ENCODE measurements at regions not wholly inside any gene's neighbourhood (a gene's known extent, or its start where the extent isn't known, plus 50 kb on each side); places are given as distances from the start of the nearest gene placed in this dataset.

GRCh38 chr11:121842192-121842585 lies 273.8 kb downstream of the BLID start:
- no peak for TF ChIP-seq MTF1 (CRISPR knock-in tag; IDR thresholded peaks at IDR 0.05)
- TF ChIP-seq ZNF274 (CRISPR knock-in tag; IDR thresholded peaks at IDR 0.05) = no peak
- TF ChIP-seq CREM (IDR thresholded peaks at IDR 0.05) = no peak
- TF ChIP-seq CREM (CRISPR knock-in tag; IDR thresholded peaks at IDR 0.05) = no peak
- TF ChIP-seq CHD2 (IDR thresholded peaks at IDR 0.05; ENCODE audit: low read depth, low read length) = no peak
- TF ChIP-seq IKZF1 (IDR thresholded peaks at IDR 0.05) = no peak
- no peak for TF ChIP-seq FOXM1 (CRISPR knock-in tag; IDR thresholded peaks at IDR 0.05)
- no peak for TF ChIP-seq PHF8 (CRISPR knock-in tag; IDR thresholded peaks at IDR 0.05)
- TF ChIP-seq EZH2 (conservative IDR thresholded peaks at IDR 0.05; ENCODE audit: low read depth, low read length) = no peak
- TF ChIP-seq ZBTB4 (CRISPR knock-in tag; IDR thresholded peaks at IDR 0.05; ENCODE audit: borderline replicate concordance) = no peak
- no peak for TF ChIP-seq CTCF (CRISPR knock-in tag; IDR thresholded peaks at IDR 0.05)
- no peak for TF ChIP-seq ZNF510 (CRISPR knock-in tag; IDR thresholded peaks at IDR 0.05; ENCODE audit: low read depth)
- no peak for TF ChIP-seq FOSL2 (CRISPR knock-in tag; IDR thresholded peaks at IDR 0.05)
- TF ChIP-seq MAFK (conservative IDR thresholded peaks at IDR 0.05 in 1 of 2, IDR thresholded peaks at IDR 0.05 in 1 of 2; ENCODE audit: low read length in 2 of 2) = no peak

Data from HepG2 (cell line).